Breast epithelium (tissue), 3 donors: ENCODE measurements at regions not wholly inside any gene's neighbourhood (a gene's known extent, or its start where the extent isn't known, plus 50 kb on each side); places are given as distances from the start of the nearest gene placed in this dataset.
"Not testable (repeated sequence)": the region's sequence is repeated elsewhere in the genome, so short reads cannot be mapped to it uniquely, and the experiment has no call there.

Source experiments
- POLR2A ChIP-seq: fragments of 450-650 bp; IDR thresholded peaks from one replicate; pipeline ENCODE4 v1.6.1; 2016; ENCODE audit warnings: antibody characterized with exemption, mild to moderate bottlenecking, moderate library complexity
- POLR2AphosphoS5 ChIP-seq, 3 donors: sonication (generic); formaldehyde crosslinking; IDR thresholded peaks; one replicate each; pipeline ENCODE4 v1.6.1; 2017; ENCODE audit warnings: antibody characterized with exemption in 3 of 3
- TF ChIP-seq, protein P1 (sequence below), 3 donors: fragments of 450-650 bp; IDR thresholded peaks; one replicate each; pipeline ENCODE4 v1.5.1; 2016 to 2017; ENCODE audit warnings: antibody characterized with exemption in 3 of 3, mild to moderate bottlenecking in 3 of 3, moderate library complexity in 3 of 3

DNA sequence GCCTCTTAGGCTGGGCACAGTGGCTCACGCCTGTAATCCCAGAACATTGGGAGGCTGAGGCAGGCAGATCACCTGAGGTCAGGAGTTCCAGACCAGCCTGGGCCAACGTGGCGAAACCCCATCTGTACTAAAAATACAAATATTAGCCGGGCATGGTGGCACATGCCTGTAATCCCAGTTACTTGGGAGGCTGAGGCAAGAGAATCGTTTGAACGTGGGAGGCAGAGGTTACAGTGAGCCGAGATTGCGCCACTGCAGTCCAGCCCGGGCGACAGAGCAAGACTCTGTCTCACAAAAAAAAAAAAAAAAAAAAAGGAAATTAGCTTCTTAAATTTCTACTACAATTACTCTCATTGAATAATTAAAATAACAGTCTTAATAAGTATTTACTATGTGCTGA is 52.4 kb upstream of the JARID2 start:
- not testable (repeated sequence) for TF ChIP-seq POLR2A; POLR2AphosphoS5 (IDR thresholded peaks at IDR 0.05)
- TF ChIP-seq, protein P1, sequence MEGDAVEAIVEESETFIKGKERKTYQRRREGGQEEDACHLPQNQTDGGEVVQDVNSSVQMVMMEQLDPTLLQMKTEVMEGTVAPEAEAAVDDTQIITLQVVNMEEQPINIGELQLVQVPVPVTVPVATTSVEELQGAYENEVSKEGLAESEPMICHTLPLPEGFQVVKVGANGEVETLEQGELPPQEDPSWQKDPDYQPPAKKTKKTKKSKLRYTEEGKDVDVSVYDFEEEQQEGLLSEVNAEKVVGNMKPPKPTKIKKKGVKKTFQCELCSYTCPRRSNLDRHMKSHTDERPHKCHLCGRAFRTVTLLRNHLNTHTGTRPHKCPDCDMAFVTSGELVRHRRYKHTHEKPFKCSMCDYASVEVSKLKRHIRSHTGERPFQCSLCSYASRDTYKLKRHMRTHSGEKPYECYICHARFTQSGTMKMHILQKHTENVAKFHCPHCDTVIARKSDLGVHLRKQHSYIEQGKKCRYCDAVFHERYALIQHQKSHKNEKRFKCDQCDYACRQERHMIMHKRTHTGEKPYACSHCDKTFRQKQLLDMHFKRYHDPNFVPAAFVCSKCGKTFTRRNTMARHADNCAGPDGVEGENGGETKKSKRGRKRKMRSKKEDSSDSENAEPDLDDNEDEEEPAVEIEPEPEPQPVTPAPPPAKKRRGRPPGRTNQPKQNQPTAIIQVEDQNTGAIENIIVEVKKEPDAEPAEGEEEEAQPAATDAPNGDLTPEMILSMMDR (IDR thresholded peaks at IDR 0.05), result not testable (repeated sequence)
